H1 (cell line): ENCODE measurements at regions not wholly inside any gene's neighbourhood (a gene's known extent, or its start where the extent isn't known, plus 50 kb on each side); places are given as distances from the start of the nearest gene placed in this dataset.

Experiments used
- JUN ChIP-seq: IDR thresholded peaks from 2 replicates; pipeline ENCODE4 v1.6.1; 2011; ENCODE audit warnings: low read depth, mild to moderate bottlenecking, improper control_type of control experiment, low read length
- JUND ChIP-seq: IDR thresholded peaks from 2 replicates; pipeline ENCODE4 v1.6.1; 2011; ENCODE audit warnings: mild to moderate bottlenecking, improper control_type of control experiment, low read length
- TF ChIP-seq, protein P1 (sequence below), 3 experiments: IDR thresholded peaks; 1 replicate in 2 of 3; 2 replicates in 1 of 3; pipeline versions ENCODE4 v1.5.1 to v1.6.1; 2011; ENCODE audit warnings: low read length in 3 of 3, mild to moderate bottlenecking in 3 of 3, inconsistent platforms in 2 of 3, low read depth in 1 of 3, moderate library complexity in 1 of 3; ENCODE audit not compliant: insufficient read depth in 1 of 3; ENCODE audit errors: control extremely low read depth in 1 of 3

DNA sequence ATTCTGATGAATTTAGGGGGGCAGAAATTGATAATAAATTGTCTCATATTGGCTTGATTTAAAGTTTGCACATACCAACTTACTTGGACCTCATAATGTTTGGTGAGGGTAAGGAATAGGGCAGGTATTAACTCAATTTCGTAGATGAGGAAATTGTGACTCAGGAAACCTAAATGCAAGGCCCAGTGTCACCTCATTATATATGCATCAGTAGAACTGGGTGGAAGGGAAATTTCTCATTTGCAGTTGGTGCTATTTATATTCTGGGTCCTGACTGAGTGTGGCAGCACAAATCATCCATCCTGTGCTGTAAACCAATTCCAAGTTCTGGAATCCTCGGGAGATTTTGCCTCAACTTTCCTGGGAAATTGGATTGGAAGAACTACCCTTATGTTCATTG lies 103.0 kb downstream of the SPATA31D1 start:
- TF ChIP-seq, protein P1, sequence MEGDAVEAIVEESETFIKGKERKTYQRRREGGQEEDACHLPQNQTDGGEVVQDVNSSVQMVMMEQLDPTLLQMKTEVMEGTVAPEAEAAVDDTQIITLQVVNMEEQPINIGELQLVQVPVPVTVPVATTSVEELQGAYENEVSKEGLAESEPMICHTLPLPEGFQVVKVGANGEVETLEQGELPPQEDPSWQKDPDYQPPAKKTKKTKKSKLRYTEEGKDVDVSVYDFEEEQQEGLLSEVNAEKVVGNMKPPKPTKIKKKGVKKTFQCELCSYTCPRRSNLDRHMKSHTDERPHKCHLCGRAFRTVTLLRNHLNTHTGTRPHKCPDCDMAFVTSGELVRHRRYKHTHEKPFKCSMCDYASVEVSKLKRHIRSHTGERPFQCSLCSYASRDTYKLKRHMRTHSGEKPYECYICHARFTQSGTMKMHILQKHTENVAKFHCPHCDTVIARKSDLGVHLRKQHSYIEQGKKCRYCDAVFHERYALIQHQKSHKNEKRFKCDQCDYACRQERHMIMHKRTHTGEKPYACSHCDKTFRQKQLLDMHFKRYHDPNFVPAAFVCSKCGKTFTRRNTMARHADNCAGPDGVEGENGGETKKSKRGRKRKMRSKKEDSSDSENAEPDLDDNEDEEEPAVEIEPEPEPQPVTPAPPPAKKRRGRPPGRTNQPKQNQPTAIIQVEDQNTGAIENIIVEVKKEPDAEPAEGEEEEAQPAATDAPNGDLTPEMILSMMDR (IDR thresholded peaks at IDR 0.05; ENCODE audit: control extremely low read depth in 1 of 3, insufficient read depth in 1 of 3, low read depth in 1 of 3, low read length in 3 of 3), result no peak
- TF ChIP-seq JUND (no peak), JUN (no peak)
